Adrenal gland (tissue), 5 donors: ENCODE measurements at regions not wholly inside any gene's neighbourhood (a gene's known extent, or its start where the extent isn't known, plus 50 kb on each side); places are given as distances from the start of the nearest gene placed in this dataset.

ENCODE experiments used
- CTCF ChIP-seq, 6 experiments: fragments of 450-650 bp in 4 of 6; fragments of 200-600 bp in 2 of 6; sonication (generic) in 1 of 6; IDR thresholded peaks; 1 replicate in 5 of 6; 2 replicates in 1 of 6; pipeline versions ENCODE4 v1.5.1 to v1.8.0; 2016 to 2021; ENCODE audit warnings: antibody characterized with exemption in 6 of 6, mild to moderate bottlenecking in 2 of 6, moderate library complexity in 1 of 6
- POLR2A ChIP-seq, 2 donors: fragments of 450-650 bp; IDR thresholded peaks; one replicate each; pipeline ENCODE4 v1.6.1; 2017; ENCODE audit warnings: antibody characterized with exemption in 2 of 2, mild to moderate bottlenecking in 2 of 2, moderate library complexity in 1 of 2
- donor health status: DM: no; HTN: no; CAD: no.

DNA sequence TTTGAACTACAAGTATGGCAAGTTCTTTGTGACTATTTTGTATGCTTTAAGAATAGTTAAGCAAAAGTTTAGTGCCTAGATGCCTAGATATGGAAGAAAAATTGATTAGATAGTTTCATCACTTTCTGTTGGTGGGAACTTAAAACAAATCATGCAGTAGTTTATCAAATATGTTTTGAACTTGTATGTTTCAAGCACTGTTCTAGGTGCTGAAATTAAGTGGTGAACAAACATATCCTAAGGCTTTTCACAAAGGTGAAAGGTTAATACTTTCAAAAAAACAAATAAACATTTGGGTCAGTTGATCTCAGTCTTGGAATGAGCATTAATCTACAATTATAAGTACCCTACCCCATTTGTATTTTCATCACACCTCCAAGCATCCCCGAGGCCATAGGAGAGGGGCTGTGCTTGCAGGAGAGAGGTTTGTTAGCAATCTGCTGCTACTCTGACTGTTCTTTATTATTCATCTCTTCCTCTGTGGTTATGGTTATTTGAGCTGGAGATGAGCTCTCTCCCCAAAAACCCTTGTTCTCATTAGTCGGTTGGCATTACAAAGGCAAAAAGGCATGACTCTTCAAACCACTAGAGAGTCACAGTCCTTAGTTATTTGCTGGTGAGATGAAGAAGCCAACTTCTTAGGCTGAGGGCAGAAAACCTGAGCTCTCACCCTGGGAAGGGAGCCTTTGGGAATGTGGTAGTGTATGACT lies 103.9 kb upstream of the FHL2 start:
- no peak for TF ChIP-seq CTCF (IDR thresholded peaks at IDR 0.05)
- TF ChIP-seq POLR2A (IDR thresholded peaks at IDR 0.05) = no peak
